HS-27A (cell line): ENCODE measurements at regions not wholly inside any gene's neighbourhood (a gene's known extent, or its start where the extent isn't known, plus 50 kb on each side); places are given as distances from the start of the nearest gene placed in this dataset.

Experiments
- DNase-seq: peaks from one replicate; pipeline ENCODE4 v3.0.0-alpha.2; 2012; ENCODE audit warnings: low read depth, missing footprints

- DNase-seq, result no peak
Observed at GRCh38 chr3:176430244-176431037, 766.8 kb downstream of the TBL1XR1 start.

DNA sequence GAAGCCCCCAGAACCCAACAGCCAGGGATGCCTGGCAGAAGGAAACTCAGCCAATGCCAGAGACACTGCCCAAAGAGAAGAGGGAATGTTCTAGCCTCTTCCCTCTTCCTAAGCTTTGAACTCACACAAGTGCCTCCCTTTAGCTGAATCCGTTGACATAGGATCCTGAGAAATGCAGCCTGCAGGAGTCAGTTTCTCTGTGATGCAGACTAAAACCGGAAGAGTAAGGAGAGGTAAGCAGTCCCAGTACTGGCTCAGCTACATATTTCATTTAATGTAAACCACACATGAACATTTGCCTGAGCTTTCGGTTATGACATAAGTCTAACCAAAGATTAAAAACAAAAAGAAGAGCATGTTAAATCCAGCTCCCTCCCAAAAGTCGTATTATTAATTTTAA, 768.7 kb downstream of the TBL1XR1 start:
- DNase-seq, result no peak

- no peak for DNase-seq
Observed at GRCh38 chr3:176426371-176426770, 770.9 kb downstream of the TBL1XR1 start.

GRCh38 chr3:176416870-176417269, 780.4 kb downstream of the TBL1XR1 start:
- no peak for DNase-seq

- DNase-seq, result no peak
Observed at GRCh38 chr3:176415661-176416295, 781.5 kb downstream of the TBL1XR1 start.

DNA sequence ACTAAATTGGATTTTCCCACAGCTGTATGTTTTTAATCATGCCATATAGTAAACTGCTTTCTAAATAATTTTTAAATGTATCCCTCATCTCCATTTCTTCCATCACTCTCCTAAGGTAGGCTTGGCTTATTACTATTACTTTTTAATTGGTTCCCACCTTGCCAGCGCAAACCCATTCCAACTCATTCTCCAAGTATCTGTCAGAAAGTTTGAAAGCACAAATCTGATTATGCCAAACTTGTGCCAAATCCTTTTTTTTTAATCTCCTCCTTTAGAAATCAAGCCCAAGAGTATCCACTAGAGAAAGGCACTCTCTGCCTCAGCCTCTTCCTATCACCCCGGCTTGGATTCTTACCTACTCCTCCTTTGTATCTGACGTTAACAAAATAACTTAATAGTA, 784.5 kb downstream of the TBL1XR1 start:
- no peak for DNase-seq

GRCh38 chr3:176403531-176403930, 793.8 kb downstream of the TBL1XR1 start:
- no peak for DNase-seq

DNA sequence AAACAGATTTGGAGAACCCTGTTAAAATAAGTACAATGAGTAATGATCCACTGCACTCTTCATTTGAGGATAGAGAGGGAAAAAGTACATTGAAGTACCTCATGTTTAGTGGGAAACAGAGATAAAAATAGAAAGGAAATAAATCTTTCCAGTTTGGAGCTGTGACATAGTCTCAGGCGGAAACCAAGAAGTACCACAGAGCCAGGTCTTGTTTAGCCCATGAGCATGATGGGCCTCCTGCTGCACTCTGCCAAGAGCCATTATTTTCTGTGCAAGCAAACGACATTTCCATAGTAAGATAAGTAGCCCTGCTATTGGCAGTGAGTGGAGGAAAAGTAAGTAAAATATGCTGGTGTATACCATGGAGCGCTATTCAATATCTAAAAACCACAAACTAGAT, 796.1 kb downstream of the TBL1XR1 start:
- no peak for DNase-seq

- DNase-seq, result no peak
Observed at GRCh38 chr3:176399193-176399592, 798.1 kb downstream of the TBL1XR1 start.

GRCh38 chr3:176395240-176395639, 802.0 kb downstream of the TBL1XR1 start:
- DNase-seq, result no peak

DNA sequence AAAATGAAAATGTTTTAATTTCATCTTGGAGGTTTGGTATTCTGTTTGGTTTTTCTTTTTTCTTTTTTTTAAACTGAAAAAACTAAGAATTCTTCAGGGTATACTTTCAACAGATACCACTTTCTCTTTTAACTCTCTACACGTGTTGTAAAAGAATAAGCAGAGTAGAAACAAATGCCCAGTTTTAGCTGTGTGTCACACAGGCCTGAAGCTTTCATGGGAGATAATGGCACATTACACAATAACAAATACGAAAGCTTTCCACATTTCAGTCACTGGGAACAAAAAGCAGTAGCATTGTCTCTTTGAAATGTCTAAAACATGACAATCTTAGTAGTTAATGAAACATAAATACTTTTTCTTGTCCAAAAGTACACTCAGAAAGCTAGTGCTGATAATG, 818.5 kb downstream of the TBL1XR1 start:
- no peak for DNase-seq

DNA sequence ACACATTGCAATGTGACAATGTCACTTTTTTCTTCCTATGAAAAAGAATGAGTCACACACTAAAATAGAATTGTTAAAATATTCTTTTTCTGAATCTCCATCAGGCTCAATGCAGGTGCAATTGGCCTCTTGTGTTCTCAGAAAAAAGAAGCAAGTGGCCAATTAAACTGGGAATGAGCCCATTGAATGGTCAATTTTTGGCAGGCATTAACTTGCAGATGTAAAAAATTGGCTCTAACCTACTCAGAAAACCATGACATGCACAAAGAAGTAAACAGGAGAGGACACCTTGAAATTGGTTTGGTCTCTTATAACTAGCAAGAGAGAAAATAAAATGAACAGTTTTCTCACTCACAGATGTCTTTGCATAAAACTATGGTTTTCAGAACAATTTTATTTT, 820.8 kb downstream of the TBL1XR1 start:
- DNase-seq, result no peak

GRCh38 chr3:176375519-176375918, 821.8 kb downstream of the TBL1XR1 start:
- DNase-seq, result no peak

GRCh38 chr3:176362191-176362731, 835.0 kb downstream of the TBL1XR1 start:
- no peak for DNase-seq

- DNase-seq, result no peak
Observed at GRCh38 chr3:176359211-176359610, 838.1 kb downstream of the TBL1XR1 start.

- no peak for DNase-seq
Observed at GRCh38 chr3:176357891-176358290, 839.4 kb downstream of the TBL1XR1 start.

- DNase-seq, result no peak
Observed at GRCh38 chr3:176354843-176355242, 842.4 kb downstream of the TBL1XR1 start.

GRCh38 chr3:176352716-176353334, 844.5 kb downstream of the TBL1XR1 start:
- DNase-seq, result no peak

- no peak for DNase-seq
Observed at GRCh38 chr3:176351408-176351807, 845.9 kb downstream of the TBL1XR1 start.

- DNase-seq, result no peak
Observed at GRCh38 chr3:176349706-176350105, 847.6 kb downstream of the TBL1XR1 start.

DNA sequence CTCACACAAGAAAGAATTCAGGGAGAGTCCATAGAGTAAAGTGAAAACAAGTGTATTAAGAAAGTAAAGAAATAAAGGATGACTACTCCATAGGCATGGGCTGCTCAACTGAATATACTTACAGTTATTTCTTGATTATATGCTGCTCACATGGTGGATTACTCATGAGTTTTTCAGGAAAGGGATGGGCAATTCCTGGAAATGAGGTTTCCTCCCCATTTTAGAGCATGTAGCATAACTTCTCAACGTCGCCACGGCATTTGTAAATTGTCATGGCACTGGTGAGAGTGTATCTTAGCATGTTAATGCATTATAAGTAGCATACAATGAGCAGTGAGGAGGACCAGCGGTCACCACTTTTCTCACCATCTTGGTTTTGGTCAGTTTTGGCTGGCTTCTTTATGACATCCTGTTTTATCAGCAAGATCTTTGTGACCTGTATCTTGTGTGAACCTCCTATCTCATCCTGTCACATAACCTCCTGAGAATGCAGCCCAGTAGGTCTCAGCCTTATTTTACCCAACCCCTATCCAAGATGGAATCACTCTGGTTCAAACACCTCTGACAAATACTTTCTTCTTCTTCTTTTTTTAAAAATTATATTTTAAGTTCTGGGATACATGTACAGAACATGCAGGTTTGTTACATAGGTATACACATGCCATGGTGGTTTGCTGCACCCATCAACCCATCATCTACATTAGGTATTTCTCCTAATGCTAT, 849.7 kb downstream of the TBL1XR1 start:
- no peak for DNase-seq

DNA sequence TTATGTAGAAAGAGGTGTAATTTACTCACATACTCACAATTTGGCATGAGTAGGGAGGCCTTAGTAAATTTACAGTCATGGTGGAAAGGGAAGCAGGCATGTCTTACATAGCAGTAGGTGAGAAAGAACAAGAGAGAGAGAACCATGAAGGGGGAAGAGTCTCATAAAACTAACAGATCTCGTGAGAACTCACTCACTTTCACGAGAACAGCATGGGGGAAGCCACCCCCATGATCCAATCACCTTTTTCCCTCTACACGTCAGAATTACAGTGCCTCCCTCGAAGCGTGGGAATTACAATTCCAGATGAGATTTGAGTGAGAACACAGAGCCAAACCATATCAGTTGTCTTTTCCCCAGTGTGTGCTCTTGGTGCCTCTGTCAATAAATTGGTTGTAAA, 855.3 kb downstream of the TBL1XR1 start:
- DNase-seq, result no peak
